SK-N-SH (cell line): ENCODE measurements at regions not wholly inside any gene's neighbourhood (a gene's known extent, or its start where the extent isn't known, plus 50 kb on each side); places are given as distances from the start of the nearest gene placed in this dataset.

Experiments
- CTCF ChIA-PET: fragments of 300-600, 350-600 bp; formaldehyde crosslinking; extraction: SDS; loops from one replicate; lab custom pipeline; 2021; lab: Yijun Ruan, JAX
- POLR2A ChIA-PET: fragments of 350-600 bp; sonication (Branson Sonifier 250); formaldehyde crosslinking; extraction: SDS; loops from one replicate; lab custom pipeline; 2020; ENCODE audit warnings: antibody characterized with exemption, inconsistent platforms; lab: Yijun Ruan, JAX
- DNase-seq: peaks from one replicate; pipeline ENCODE4 v3.0.0; 2012
- H2AFZ ChIP-seq: fragments of 200-600 bp; sonication (generic); 2 replicates; pipeline ENCODE4 v1.8.1; 2016; ENCODE audit warnings: antibody characterized with exemption, mild to moderate bottlenecking, low read depth
- H3F3A ChIP-seq: fragments of 200-600 bp; sonication (generic); replicated peaks from 2 replicates; pipeline ENCODE3; 2016; ENCODE audit warnings: antibody characterized with exemption, mild to moderate bottlenecking; ENCODE audit not compliant: insufficient read depth
- H3K27ac ChIP-seq, 2 experiments: fragments of 200-500 bp in 1 of 2; fragments of 200-600 bp in 1 of 2; sonication (Bioruptor generic) in 1 of 2; sonication (generic), shearing (Covaris generic) in 1 of 2; 2 replicates each; pipeline versions ENCODE4 v1.5.1 to v1.6.1; 2014 to 2016; ENCODE audit warnings: low read depth in 2 of 2, inconsistent platforms in 1 of 2, low read length in 1 of 2, mild to moderate bottlenecking in 1 of 2, mixed read lengths in 1 of 2
- H3K27me3 ChIP-seq: fragments of 200-600 bp; sonication (generic), shearing (Covaris generic); 2 replicates; pipeline ENCODE4 v1.6.1; 2016; ENCODE audit warnings: mixed run types; ENCODE audit not compliant: insufficient read depth
- H3K36me3 ChIP-seq, 2 experiments: fragments of 200-500 bp in 1 of 2; fragments of 200-600 bp in 1 of 2; sonication (Bioruptor generic) in 1 of 2; sonication (generic) in 1 of 2; replicated peaks in 1 of 2; 2 replicates each; pipeline versions ENCODE3 to v1.5.1; 2014 to 2016; ENCODE audit warnings: low read length in 1 of 2, mild to moderate bottlenecking in 1 of 2; ENCODE audit not compliant: insufficient read depth in 2 of 2, control insufficient read depth in 1 of 2
- H3K4me1 ChIP-seq, 2 experiments: fragments of 200-500 bp in 1 of 2; fragments of 200-600 bp in 1 of 2; sonication (Bioruptor generic) in 1 of 2; sonication (generic), shearing (Covaris generic) in 1 of 2; 2 replicates each; pipeline versions ENCODE4 v1.5.1 to v1.6.1; 2014 to 2016; ENCODE audit warnings: low read depth in 1 of 2, low read length in 1 of 2, mixed run types in 1 of 2; ENCODE audit not compliant: insufficient read depth in 2 of 2, control insufficient read depth in 1 of 2
- H3K4me2 ChIP-seq: fragments of 200-600 bp; sonication (generic), shearing (Covaris generic); 2 replicates; pipeline ENCODE4 v1.6.1; 2017; ENCODE audit warnings: mixed run types
- H3K4me3 ChIP-seq, 2 experiments: fragments of 200-500 bp in 1 of 2; fragments of 200-600 bp in 1 of 2; sonication (Bioruptor generic) in 1 of 2; sonication (generic), shearing (Covaris generic) in 1 of 2; 2 replicates each; pipeline versions ENCODE4 v1.5.1 to v1.8.1; 2014 to 2016; ENCODE audit warnings: low read depth in 2 of 2, inconsistent platforms in 1 of 2, low read length in 1 of 2, mild to moderate bottlenecking in 1 of 2, mixed read lengths in 1 of 2, moderate library complexity in 1 of 2
- H3K79me2 ChIP-seq: fragments of 200-600 bp; sonication (generic); 2 replicates; pipeline ENCODE4 v1.8.1; 2017; ENCODE audit warnings: mild to moderate bottlenecking; ENCODE audit not compliant: insufficient read depth
- H3K9ac ChIP-seq: fragments of 200-600 bp; sonication (generic); 2 replicates; pipeline ENCODE4 v1.6.1; 2017; ENCODE audit warnings: mixed run types
- H3K9me2 ChIP-seq: fragments of 200-600 bp; sonication (generic); 2 replicates; pipeline ENCODE4 v1.6.1; 2017; ENCODE audit warnings: mixed run types
- H3K9me3 ChIP-seq: fragments of 200-600 bp; sonication (generic); 2 replicates; pipeline ENCODE4 v1.6.1; 2017; ENCODE audit warnings: mixed run types, mild to moderate bottlenecking, moderate library complexity
- H4K20me1 ChIP-seq: fragments of 200-600 bp; sonication (generic); 2 replicates; pipeline ENCODE4 v1.6.1; 2017; ENCODE audit warnings: mild to moderate bottlenecking, mixed run types; ENCODE audit not compliant: insufficient read depth
- GABPA ChIP-seq: IDR thresholded peaks from 2 replicates; pipeline ENCODE4 v1.4.0; 2012; ENCODE audit warnings: low read depth, mild to moderate bottlenecking
- MEF2A ChIP-seq: IDR thresholded peaks from 2 replicates; pipeline ENCODE4 v1.4.0; 2012; ENCODE audit warnings: low read depth, borderline replicate concordance
- MXI1 ChIP-seq: IDR thresholded peaks from 2 replicates; pipeline ENCODE4 v1.6.1; 2012; ENCODE audit warnings: mild to moderate bottlenecking, low read depth, low read length, improper control_type of control experiment
- RFX5 ChIP-seq: IDR thresholded peaks from 2 replicates; pipeline ENCODE4 v1.6.1; 2012; ENCODE audit warnings: mild to moderate bottlenecking, improper control_type of control experiment, low read length
- SMC3 ChIP-seq: IDR thresholded peaks from 2 replicates; pipeline ENCODE4 v1.6.1; 2012; ENCODE audit warnings: low read depth, low read length, improper control_type of control experiment
- YY1 ChIP-seq: IDR thresholded peaks from 2 replicates; pipeline ENCODE4 v1.4.0; 2012; ENCODE audit warnings: low read depth, mild to moderate bottlenecking
- WGBS: methylation state at CpG from one replicate; pipeline ENCODE4 v1.1.6; 2017; ENCODE audit warnings: low lambda C conversion rate; 5-methylcytosine and 5-hydroxymethylcytosine counted together
- TF ChIP-seq, protein P1 (sequence below): fragments of 200-600 bp; sonication (generic); IDR thresholded peaks from 2 replicates; pipeline ENCODE4 v1.6.1; 2017; ENCODE audit warnings: antibody characterized with exemption, mild to moderate bottlenecking, moderate library complexity
- TF ChIP-seq, protein P2 (sequence below): fragments of 150-350 bp; IDR thresholded peaks from 2 replicates; pipeline ENCODE4 v1.6.1; 2016; ENCODE audit warnings: mild to moderate bottlenecking, low read depth, low read length

DNA sequence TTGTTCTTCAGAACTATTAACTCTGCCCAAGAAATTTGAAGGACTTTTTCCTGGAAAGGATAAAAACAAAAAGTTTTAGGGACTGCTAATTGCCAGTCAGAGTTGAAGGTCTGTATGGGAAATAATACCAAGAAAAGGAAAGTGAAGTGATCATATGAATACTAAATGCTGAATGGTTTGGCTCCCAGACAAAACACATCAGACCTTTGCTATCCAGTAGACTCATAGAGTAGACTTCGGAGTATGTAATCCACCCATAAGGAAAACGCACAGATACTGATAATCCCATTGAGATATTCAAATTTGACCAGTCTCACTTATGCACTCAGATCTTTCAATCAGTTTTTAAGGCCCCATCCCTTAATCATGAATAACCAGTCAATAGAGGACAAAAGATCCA, 319.0 kb upstream of the PTGER4 start:
- Histone ChIP-seq H3K27ac (no peak overlapping the region), H3K36me3 (no peaks in the 10 kb centered on the region), H4K20me1 (no peaks in the 10 kb centered on the region), H3K79me2 (no peaks in the 10 kb centered on the region), H3K27me3 (no peaks in the 10 kb centered on the region), H3K4me3 (no peak overlapping the region), H3K4me2 (no peak overlapping the region), H2AFZ (no peak overlapping the region), H3K4me1 (no peaks in the 10 kb centered on the region), H3K9me2 (no peaks in the 10 kb centered on the region), H3K9me3 (no peaks in the 10 kb centered on the region), H3K9ac (no peak overlapping the region), H3F3A (no peaks in the 10 kb centered on the region)
- ChIA-PET POLR2A (no interaction called here), CTCF (no interaction called here)
- 9% methylated on average over 2 of the region's 2 CpGs for WGBS
- no peak for DNase-seq
- no peak for TF ChIP-seq YY1
- TF ChIP-seq MEF2A, result no peak
- TF ChIP-seq, protein P1, sequence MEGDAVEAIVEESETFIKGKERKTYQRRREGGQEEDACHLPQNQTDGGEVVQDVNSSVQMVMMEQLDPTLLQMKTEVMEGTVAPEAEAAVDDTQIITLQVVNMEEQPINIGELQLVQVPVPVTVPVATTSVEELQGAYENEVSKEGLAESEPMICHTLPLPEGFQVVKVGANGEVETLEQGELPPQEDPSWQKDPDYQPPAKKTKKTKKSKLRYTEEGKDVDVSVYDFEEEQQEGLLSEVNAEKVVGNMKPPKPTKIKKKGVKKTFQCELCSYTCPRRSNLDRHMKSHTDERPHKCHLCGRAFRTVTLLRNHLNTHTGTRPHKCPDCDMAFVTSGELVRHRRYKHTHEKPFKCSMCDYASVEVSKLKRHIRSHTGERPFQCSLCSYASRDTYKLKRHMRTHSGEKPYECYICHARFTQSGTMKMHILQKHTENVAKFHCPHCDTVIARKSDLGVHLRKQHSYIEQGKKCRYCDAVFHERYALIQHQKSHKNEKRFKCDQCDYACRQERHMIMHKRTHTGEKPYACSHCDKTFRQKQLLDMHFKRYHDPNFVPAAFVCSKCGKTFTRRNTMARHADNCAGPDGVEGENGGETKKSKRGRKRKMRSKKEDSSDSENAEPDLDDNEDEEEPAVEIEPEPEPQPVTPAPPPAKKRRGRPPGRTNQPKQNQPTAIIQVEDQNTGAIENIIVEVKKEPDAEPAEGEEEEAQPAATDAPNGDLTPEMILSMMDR, result no peak

DNA sequence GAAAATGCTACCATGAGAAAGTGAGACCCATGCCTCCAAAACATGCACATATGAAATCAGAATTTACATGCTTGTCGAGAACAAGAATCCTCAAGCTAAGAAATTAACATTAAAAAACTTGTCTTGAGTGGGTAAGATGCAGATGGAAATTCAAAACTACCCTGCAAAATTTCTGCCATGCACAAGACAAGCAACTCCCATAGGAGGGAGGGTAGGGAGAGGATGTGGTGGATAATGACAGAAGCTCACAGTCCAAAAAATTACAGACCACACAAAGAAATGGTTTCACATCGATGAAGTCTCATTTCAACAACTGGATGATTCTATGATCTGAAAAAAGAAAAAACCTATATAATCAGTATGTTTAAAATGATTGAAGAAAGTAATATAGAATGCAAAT, 319.9 kb upstream of the PTGER4 start:
- Histone ChIP-seq H3K79me2 (no peaks in the 10 kb centered on the region), H3F3A (no peaks in the 10 kb centered on the region), H3K9ac (no peak overlapping the region), H3K4me1 (no peaks in the 10 kb centered on the region), H3K36me3 (no peaks in the 10 kb centered on the region), H2AFZ (no peak overlapping the region), H3K9me2 (no peaks in the 10 kb centered on the region), H3K4me2 (no peak overlapping the region), H3K27me3 (no peaks in the 10 kb centered on the region), H3K9me3 (no peaks in the 10 kb centered on the region), H4K20me1 (no peaks in the 10 kb centered on the region), H3K4me3 (no peak overlapping the region), H3K27ac (no peak overlapping the region)
- ChIA-PET POLR2A (no interaction called here), CTCF (no interaction called here)
- DNase-seq, result no peak
- 3% methylated on average over 2 of the region's 2 CpGs for WGBS
- TF ChIP-seq SMC3 (no peak), RFX5 (no peak), GABPA (no peak), MXI1 (no peak)
- TF ChIP-seq, protein P2, sequence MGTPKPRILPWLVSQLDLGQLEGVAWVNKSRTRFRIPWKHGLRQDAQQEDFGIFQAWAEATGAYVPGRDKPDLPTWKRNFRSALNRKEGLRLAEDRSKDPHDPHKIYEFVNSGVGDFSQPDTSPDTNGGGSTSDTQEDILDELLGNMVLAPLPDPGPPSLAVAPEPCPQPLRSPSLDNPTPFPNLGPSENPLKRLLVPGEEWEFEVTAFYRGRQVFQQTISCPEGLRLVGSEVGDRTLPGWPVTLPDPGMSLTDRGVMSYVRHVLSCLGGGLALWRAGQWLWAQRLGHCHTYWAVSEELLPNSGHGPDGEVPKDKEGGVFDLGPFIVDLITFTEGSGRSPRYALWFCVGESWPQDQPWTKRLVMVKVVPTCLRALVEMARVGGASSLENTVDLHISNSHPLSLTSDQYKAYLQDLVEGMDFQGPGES, result no peak
- TF ChIP-seq, protein P1, result no peak
